Islet precursor cell (in vitro differentiated cells): ENCODE measurements at regions not wholly inside any gene's neighbourhood (a gene's known extent, or its start where the extent isn't known, plus 50 kb on each side); places are given as distances from the start of the nearest gene placed in this dataset.

Source experiments
- DNase-seq: peaks from one replicate; pipeline ENCODE4 v3.0.0-alpha.2; 2018

GRCh38 chr3:72698154-72698917 is 149.9 kb downstream of the SHQ1 start:
- DNase-seq: peak; percentile 82

- DNase-seq: no peak
Observed at GRCh38 chr3:72697717-72698116, 150.5 kb downstream of the SHQ1 start.

- DNase-seq: no peak
Observed at GRCh38 chr3:72696815-72697214, 151.4 kb downstream of the SHQ1 start.

- DNase-seq: peak; percentile 77
Observed at GRCh38 chr3:72694398-72694797, 153.8 kb downstream of the SHQ1 start.

GRCh38 chr3:72692990-72693389 is 155.3 kb downstream of the SHQ1 start:
- DNase-seq: no peak

- no peak for DNase-seq
Observed at GRCh38 chr3:72690629-72691028, 157.6 kb downstream of the SHQ1 start.

- no peak for DNase-seq
Observed at GRCh38 chr3:72682936-72683452, 165.3 kb downstream of the SHQ1 start.

- DNase-seq: no peak
Observed at GRCh38 chr3:72681598-72681997, 166.6 kb downstream of the SHQ1 start.

- no peak for DNase-seq
Observed at GRCh38 chr3:72680766-72681165, 167.5 kb downstream of the SHQ1 start.

GRCh38 chr3:72679540-72680198 is 168.6 kb downstream of the SHQ1 start:
- no peak for DNase-seq

GRCh38 chr3:72678867-72679266 is 169.4 kb downstream of the SHQ1 start:
- DNase-seq: no peak

- no peak for DNase-seq
Observed at GRCh38 chr3:72678380-72678779, 169.9 kb downstream of the SHQ1 start.

- DNase-seq: no peak
Observed at GRCh38 chr3:72675243-72675642, 173.0 kb downstream of the SHQ1 start.

- no peak for DNase-seq
Observed at GRCh38 chr3:72673011-72673771, 175.1 kb downstream of the SHQ1 start.

GRCh38 chr3:72669224-72669623 is 179.0 kb downstream of the SHQ1 start:
- DNase-seq: no peak

- no peak for DNase-seq
Observed at GRCh38 chr3:72666447-72666755, 181.8 kb downstream of the SHQ1 start.

GRCh38 chr3:72665701-72666446 is 182.4 kb downstream of the SHQ1 start:
- no peak for DNase-seq

- DNase-seq: no peak
Observed at GRCh38 chr3:72665103-72665502, 183.1 kb downstream of the SHQ1 start.

GRCh38 chr3:72664184-72664975 is 183.9 kb downstream of the SHQ1 start:
- DNase-seq: no peak

- no peak for DNase-seq
Observed at GRCh38 chr3:72663429-72663828, 184.8 kb downstream of the SHQ1 start.

- DNase-seq: peak; percentile 84
Observed at GRCh38 chr3:72661115-72661457, 187.2 kb downstream of the SHQ1 start.
